CD4-positive, alpha-beta T cell (primary cell): ENCODE measurements at regions not wholly inside any gene's neighbourhood (a gene's known extent, or its start where the extent isn't known, plus 50 kb on each side); places are given as distances from the start of the nearest gene placed in this dataset.

Experiments
- ATAC-seq: fragments of 200-7000 bp; cut with Tn5 transposase; one replicate; pipeline ENCODE4 v1.10.0; 2022; ENCODE audit warnings: mild to moderate bottlenecking; ENCODE audit not compliant: poor library complexity
- CTCF ChIA-PET: fragments of 350-600 bp; sonication (Branson Sonifier 250); formaldehyde crosslinking; loops from one replicate; lab custom pipeline; 2021; ENCODE audit warnings: antibody characterized with exemption, inconsistent platforms; lab: Charles Lee
- POLR2A ChIA-PET: fragments of 350-600 bp; sonication (Branson Sonifier 250); formaldehyde crosslinking; loops from one replicate; lab custom pipeline; 2021; ENCODE audit warnings: antibody characterized with exemption, inconsistent platforms; lab: Charles Lee
- DNase-seq, 14 experiments: peaks; one replicate each; pipeline ENCODE4 v3.0.0-alpha.2; 2013 to 2020; ENCODE audit warnings: mixed read lengths in 2 of 14
- H3K27ac ChIP-seq, 2 donors: one replicate each; pipeline versions ENCODE4 v1.5.1 to v1.7.0; 2013; ENCODE audit warnings: low read length in 2 of 2, low read depth in 1 of 2, mild to moderate bottlenecking in 1 of 2
- H3K27me3 ChIP-seq, 2 experiments: 1 replicate in 1 of 2; 2 replicates in 1 of 2; pipeline versions ENCODE4 v1.6.1 to v1.7.0; 2013; ENCODE audit warnings: low read length in 2 of 2, control low read depth in 1 of 2, mild to moderate bottlenecking in 1 of 2, moderate library complexity in 1 of 2; ENCODE audit not compliant: insufficient read depth in 2 of 2, control insufficient read depth in 1 of 2
- H3K36me3 ChIP-seq: one replicate; pipeline ENCODE4 v1.6.1; 2013; ENCODE audit warnings: low read length, control low read depth; ENCODE audit not compliant: insufficient read depth
- H3K4me1 ChIP-seq: one replicate; pipeline ENCODE4 v1.6.1; 2013; ENCODE audit warnings: low read length, control low read depth; ENCODE audit not compliant: insufficient read depth
- H3K4me3 ChIP-seq: one replicate; pipeline ENCODE4 v1.5.1; 2013; ENCODE audit warnings: mild to moderate bottlenecking, low read length, moderate library complexity
- H3K9me3 ChIP-seq, 2 experiments: 1 replicate in 1 of 2; 2 replicates in 1 of 2; pipeline versions ENCODE4 v1.6.1 to v1.7.0; 2013; ENCODE audit warnings: low read length in 2 of 2, mild to moderate bottlenecking in 2 of 2, control low read depth in 1 of 2, moderate library complexity in 1 of 2; ENCODE audit not compliant: control insufficient read depth in 1 of 2, insufficient read depth in 1 of 2
- H3K27ac Mint-ChIP-seq: one replicate; pipeline ENCODE4 v1.8.0; 2020; ENCODE audit warnings: mixed read lengths
- H3K27me3 Mint-ChIP-seq: one replicate; pipeline ENCODE4 v1.8.0; 2021; ENCODE audit warnings: mixed read lengths
- H3K36me3 Mint-ChIP-seq: one replicate; pipeline ENCODE4 v1.8.0; 2021; ENCODE audit warnings: low read depth, mixed read lengths
- H3K4me1 Mint-ChIP-seq: one replicate; pipeline ENCODE4 v1.8.0; 2021; ENCODE audit warnings: low read depth, mixed read lengths
- H3K4me3 Mint-ChIP-seq: one replicate; pipeline ENCODE4 v1.8.0; 2020; ENCODE audit warnings: mild to moderate bottlenecking, mixed read lengths
- H3K9me3 Mint-ChIP-seq: one replicate; pipeline ENCODE4 v1.8.0; 2020; ENCODE audit warnings: mixed read lengths
- intact Hi-C, 2 experiments: fragments of 100-400 bp; cut with DNase I in 1 of 2; cut with micrococcal nuclease in 1 of 2; formaldehyde crosslinking; loops; one replicate each; pipeline versions ENCODE4 v1.15.1 to v1.9.0; 2023 to 2025; cut with DNase I, micrococcal nuclease
- TF ChIP-seq, protein P1 (sequence below): fragments of 200-600 bp; IDR thresholded peaks from one replicate; pipeline ENCODE4 v1.8.0; 2022; ENCODE audit warnings: antibody characterized with exemption, mild to moderate bottlenecking

- Histone ChIP-seq H3K9me3 (no peaks in the 10 kb centered on the region), H3K27me3 (no peaks in the 10 kb centered on the region), H3K4me1 (no peaks in the 10 kb centered on the region), H3K27ac (no peak overlapping the region), H3K4me3 (no peak overlapping the region), H3K36me3 (no peaks in the 10 kb centered on the region)
- POLR2A ChIA-PET: no interaction called here
- H3K9me3 Mint-ChIP-seq: no peaks in the 10 kb centered on the region
- TF ChIP-seq, protein P1, sequence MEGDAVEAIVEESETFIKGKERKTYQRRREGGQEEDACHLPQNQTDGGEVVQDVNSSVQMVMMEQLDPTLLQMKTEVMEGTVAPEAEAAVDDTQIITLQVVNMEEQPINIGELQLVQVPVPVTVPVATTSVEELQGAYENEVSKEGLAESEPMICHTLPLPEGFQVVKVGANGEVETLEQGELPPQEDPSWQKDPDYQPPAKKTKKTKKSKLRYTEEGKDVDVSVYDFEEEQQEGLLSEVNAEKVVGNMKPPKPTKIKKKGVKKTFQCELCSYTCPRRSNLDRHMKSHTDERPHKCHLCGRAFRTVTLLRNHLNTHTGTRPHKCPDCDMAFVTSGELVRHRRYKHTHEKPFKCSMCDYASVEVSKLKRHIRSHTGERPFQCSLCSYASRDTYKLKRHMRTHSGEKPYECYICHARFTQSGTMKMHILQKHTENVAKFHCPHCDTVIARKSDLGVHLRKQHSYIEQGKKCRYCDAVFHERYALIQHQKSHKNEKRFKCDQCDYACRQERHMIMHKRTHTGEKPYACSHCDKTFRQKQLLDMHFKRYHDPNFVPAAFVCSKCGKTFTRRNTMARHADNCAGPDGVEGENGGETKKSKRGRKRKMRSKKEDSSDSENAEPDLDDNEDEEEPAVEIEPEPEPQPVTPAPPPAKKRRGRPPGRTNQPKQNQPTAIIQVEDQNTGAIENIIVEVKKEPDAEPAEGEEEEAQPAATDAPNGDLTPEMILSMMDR: no peak
- intact Hi-C loops: loop anchor here in 1 of 2 experiments (10.0 kb wide), 1 partner anchor 1235 kb away; no protein-coding TSS in a partner anchor
- CTCF ChIA-PET: no interaction called here
- peaks cover 4% of the 10 kb centered on the region for H3K4me1 Mint-ChIP-seq
- DNase-seq (no peak), ATAC-seq (no peak)
- no peak overlapping the region for H3K27ac Mint-ChIP-seq
- H3K27me3 Mint-ChIP-seq: no peaks in the 10 kb centered on the region
- no peak overlapping the region for H3K4me3 Mint-ChIP-seq
- no peaks in the 10 kb centered on the region for H3K36me3 Mint-ChIP-seq
Observed at GRCh38 chr3:187909866-187910265, 164.6 kb upstream of the BCL6 start.

GRCh38 chr3:187912007-187912406, 166.7 kb upstream of the BCL6 start:
- Histone ChIP-seq H3K27ac (no peak overlapping the region), H3K9me3 (no peaks in the 10 kb centered on the region), H3K4me3 (no peak overlapping the region), H3K4me1 (peaks cover 1% of the 10 kb centered on the region), H3K36me3 (no peaks in the 10 kb centered on the region), H3K27me3 (no peaks in the 10 kb centered on the region)
- CTCF ChIA-PET: no interaction called here
- ATAC-seq (no peak), DNase-seq (no peak)
- Mint-ChIP-seq H3K27me3 (no peaks in the 10 kb centered on the region), H3K4me3 (no peak overlapping the region), H3K9me3 (no peaks in the 10 kb centered on the region), H3K36me3 (no peaks in the 10 kb centered on the region), H3K27ac (no peak overlapping the region), H3K4me1 (peaks cover 5% of the 10 kb centered on the region)
- TF ChIP-seq, protein P1: no peak
- POLR2A ChIA-PET: no interaction called here
- intact Hi-C loops: loop anchor here in 1 of 2 experiments (10.0 kb wide), 1 partner anchor 1233 kb away; no protein-coding TSS in a partner anchor

- CTCF ChIA-PET: no interaction called here
- Histone ChIP-seq H3K4me1 (peaks cover 11% of the 10 kb centered on the region), H3K27me3 (no peaks in the 10 kb centered on the region), H3K36me3 (no peaks in the 10 kb centered on the region), H3K9me3 (no peaks in the 10 kb centered on the region), H3K27ac (no peak overlapping the region), H3K4me3 (no peak overlapping the region)
- intact Hi-C loops: loop anchor here in 1 of 2 experiments (10.0 kb wide), 1 partner anchor 1231 kb away; no protein-coding TSS in a partner anchor
- Mint-ChIP-seq H3K27me3 (no peaks in the 10 kb centered on the region), H3K36me3 (no peaks in the 10 kb centered on the region), H3K27ac (no peak overlapping the region), H3K9me3 (no peaks in the 10 kb centered on the region), H3K4me1 (peaks cover 16% of the 10 kb centered on the region), H3K4me3 (no peak overlapping the region)
- TF ChIP-seq, protein P1: no peak
- DNase-seq: no peak
- POLR2A ChIA-PET: no interaction called here
- ATAC-seq: no peak
Observed at GRCh38 chr3:187913617-187914033, 168.4 kb upstream of the BCL6 start.
